Right ventricle myocardium superior (tissue), 1 donor: ENCODE measurements at regions not wholly inside any gene's neighbourhood (a gene's known extent, or its start where the extent isn't known, plus 50 kb on each side); places are given as distances from the start of the nearest gene placed in this dataset.
A peak's percentile ranks its signal among the peaks of the same experiment; 100 is the strongest.
"Not testable (repeated sequence)": the region's sequence is repeated elsewhere in the genome, so short reads cannot be mapped to it uniquely, and the experiment has no call there.

ENCODE experiments used
- ATAC-seq: fragments of 200-7000 bp; cut with Tn5 transposase; one replicate; pipeline ENCODE4 v1.9.1; 2020; ENCODE audit warnings: mild to moderate bottlenecking; ENCODE audit not compliant: poor library complexity
- DNase-seq: peaks from one replicate; pipeline ENCODE4 v3.0.0-alpha.2; 2020
- intact Hi-C: fragments of 100-400 bp; cut with DNase I; formaldehyde crosslinking; loops from one replicate; pipeline ENCODE4 v1.11.2; 2022
- donor health status: DM: no; HTN: yes; CAD: no; lungs with severe emphysema.

DNA sequence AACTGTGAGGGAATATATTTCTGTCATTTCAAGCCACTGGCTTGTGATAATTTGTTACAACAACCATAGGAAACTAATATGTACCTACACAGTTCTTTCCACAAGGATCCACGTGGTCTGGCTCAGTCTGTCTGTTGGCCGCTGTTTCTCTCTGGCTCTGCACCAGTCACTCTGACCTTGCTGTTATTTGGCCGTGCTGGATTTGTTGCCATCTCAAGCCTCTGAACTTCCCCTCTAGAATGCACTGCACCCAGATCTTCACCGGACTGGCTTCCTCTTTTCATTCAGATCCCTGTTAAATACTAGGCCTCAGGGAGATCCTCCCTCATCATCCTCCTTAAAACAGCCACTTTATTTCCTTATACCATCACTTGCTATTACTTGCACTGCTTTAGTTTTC is 446.8 kb downstream of the TFAP2B start:
- ATAC-seq (peak; percentile 48), DNase-seq (peak; percentile 42)
- intact Hi-C loops = no loop called here

DNA sequence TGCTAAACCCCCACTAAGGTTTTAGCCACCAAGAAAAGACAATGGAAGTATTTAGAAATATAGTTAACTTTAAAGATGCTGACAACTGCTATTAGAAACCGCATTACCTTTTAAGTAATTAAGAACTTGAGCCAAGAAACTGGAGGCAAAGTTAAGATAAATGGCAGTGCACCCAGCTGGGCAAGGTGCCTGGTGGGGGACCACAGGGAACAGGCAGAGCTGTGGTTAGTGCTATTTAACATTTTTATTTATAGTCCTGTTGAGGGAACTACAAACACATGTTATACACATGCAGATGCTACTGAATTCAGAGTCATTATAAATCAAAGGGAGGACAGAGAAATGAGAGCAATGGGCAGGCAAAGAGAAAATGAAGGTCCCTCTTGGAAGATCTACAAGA is 447.9 kb downstream of the TFAP2B start:
- no peak for DNase-seq
- intact Hi-C loops = no loop called here
- no peak for ATAC-seq

DNA sequence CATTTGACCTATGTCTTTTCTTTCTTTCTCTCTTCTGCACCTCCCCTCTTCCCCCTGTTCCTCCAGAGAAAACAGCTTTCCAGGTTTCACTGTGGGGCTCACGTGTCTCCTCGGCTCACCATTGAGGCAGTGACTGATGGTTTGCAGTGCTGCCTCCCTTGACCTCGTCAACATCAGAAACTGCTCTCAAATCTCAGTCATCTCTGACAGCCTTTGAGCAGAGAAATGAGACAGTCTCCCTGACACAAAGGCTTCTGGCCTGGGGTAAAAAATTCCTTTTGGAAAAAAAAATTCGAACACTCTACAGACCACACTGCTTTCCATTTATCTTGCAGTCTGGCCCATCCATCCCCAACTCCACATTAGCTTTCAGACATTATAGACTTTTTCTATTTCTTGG is 450.0 kb downstream of the TFAP2B start:
- no peak for ATAC-seq
- intact Hi-C loops = no loop called here
- DNase-seq = no peak

DNA sequence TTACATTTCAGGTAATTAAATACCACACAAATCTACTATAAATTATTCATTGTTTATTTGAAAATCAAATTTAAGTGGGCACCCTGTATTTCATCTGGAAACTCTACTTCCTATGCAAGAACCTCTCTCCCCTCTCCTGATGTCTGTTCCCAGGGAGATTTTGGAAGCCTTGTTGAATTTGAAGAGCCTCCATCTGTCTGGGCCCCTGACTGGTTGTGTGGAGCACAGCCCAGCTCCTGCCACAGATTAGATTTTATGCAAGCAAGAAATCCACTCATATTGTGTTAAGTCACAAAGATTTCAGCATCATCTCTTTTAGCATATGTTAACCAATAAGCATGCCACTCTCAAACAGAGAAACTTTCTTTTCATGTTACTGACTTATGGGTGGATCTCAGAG is 451.2 kb downstream of the TFAP2B start:
- intact Hi-C loops = no loop called here
- ATAC-seq = no peak
- DNase-seq = no peak

DNA sequence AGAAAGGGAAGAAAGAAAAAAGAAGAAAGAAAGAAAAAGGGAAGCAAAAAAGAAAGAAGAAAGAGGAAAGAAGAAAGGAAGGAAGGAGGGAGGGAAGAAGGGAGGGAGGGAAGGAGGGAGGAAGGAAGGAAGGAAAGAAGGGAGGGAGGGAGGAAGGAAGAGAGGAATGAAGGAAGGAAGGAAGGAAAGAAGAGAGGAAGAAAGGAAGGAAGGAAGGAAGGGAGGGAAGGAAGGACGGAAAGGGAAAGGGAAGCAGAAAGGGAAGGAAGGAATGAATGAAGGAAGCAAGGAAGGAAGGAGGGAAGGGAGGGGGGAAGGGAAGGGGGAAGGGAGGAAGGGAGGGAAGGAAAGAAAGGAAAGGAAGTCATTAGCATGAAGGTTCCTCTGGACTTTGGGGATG is 452.9 kb downstream of the TFAP2B start:
- ATAC-seq (no peak), DNase-seq (no peak)
- intact Hi-C loops = no loop called here

DNA sequence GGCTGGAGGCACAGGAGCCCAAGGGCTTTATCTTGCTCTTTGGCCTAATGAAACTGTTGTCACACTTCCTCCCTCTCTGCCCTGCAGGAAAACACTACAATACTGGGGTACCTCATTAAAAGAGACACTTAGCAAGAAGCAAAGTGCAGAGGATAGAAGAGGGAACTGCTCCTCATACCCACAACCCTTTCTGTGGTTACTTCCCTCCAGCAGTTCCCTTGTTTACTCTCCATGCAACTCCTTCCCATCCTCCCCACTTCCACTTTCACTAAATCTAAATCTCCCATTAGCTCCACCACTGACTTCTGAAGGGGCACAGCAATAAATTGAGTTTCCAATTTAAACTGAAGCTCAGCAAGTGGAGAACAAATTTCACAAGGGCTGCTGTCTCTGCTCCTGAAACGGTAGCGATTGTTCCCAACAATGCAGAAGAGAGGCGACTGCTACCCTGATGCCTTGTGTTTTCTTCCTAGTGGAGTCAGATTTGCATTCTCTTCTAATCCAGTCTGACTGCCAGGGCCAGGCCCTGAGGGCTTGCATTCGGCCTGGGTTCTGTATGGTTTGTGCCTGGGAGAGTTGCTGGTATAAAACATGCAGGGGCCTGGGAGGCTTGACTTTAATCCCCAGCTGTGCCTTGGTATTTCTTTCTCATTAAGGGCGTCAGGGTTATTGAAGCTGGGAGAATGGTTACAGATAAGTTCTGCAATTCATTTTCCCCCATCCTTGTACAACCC is 454.7 kb downstream of the TFAP2B start:
- no peak for DNase-seq
- intact Hi-C loops = no loop called here
- ATAC-seq = peak; percentile 66

DNA sequence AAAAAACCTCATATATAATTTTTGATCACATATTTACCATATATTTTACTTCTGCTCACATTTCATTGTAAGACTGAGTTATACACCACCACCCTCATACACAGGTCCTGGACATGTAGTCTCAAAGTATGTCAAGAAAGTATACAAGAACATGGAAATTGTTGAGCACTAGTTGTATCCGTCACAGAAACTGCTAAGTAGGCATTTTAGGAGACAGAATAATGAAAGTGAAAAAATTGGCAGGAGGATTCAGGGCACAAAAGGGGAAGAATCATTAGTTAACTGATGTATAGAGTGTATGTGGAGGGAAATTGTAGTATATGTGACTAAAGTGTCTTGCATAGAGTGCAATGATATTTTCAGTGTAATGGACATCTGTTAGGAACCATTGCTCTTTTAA is 458.8 kb downstream of the TFAP2B start:
- ATAC-seq (no peak), DNase-seq (no peak)
- intact Hi-C loops = no loop called here

DNA sequence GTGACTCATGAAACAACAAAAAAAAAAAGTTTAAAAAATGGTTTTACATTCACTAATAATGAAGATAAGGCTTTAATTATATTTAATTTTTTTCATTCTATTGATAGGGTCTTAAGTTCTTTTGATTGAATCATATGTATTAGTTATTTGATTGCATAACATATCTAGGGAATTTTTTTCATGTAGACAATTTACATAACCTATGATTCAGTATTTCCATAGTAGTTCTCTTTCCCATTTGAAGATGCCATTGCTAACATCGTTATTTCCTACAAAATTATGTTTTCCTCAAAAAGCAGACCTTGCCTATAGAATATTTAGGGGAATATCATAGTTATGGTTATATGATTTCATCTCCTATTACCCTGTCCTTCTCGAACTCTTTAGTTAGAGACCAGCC is 463.4 kb downstream of the TFAP2B start:
- DNase-seq (no peak), ATAC-seq (no peak)
- intact Hi-C loops = no loop called here

DNA sequence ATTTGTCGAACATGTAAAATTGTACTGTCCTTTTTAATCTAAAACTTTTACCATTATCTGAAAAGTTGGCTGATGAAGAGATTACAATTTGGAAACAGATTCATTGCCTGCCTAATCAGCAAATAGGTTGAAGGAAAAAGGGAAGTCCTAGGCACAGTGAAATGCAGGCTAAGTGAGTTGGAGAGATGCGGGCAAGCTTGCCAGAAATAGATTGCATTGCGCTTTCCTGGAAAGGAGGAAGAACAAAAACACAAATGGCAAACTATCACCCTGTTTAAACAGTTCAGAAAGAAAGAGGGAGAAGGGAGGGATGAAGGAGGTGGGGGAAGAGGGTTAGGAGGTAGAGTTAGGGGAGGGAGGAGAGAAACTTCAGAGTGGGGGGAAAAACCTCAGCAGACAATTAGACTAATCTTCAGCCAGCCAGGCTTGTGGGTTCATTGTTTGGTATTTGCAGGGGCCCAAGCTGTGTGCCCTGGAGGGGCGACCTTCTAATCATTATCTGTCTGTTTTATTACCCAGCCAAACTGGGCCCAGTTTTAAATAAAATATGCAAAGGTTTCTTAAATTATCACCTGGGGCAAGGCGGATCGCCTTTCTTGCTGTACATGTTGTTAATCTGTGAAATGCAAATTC is 465.2 kb downstream of the TFAP2B start:
- DNase-seq (no peak), ATAC-seq (no peak)
- intact Hi-C loops = no loop called here

DNA sequence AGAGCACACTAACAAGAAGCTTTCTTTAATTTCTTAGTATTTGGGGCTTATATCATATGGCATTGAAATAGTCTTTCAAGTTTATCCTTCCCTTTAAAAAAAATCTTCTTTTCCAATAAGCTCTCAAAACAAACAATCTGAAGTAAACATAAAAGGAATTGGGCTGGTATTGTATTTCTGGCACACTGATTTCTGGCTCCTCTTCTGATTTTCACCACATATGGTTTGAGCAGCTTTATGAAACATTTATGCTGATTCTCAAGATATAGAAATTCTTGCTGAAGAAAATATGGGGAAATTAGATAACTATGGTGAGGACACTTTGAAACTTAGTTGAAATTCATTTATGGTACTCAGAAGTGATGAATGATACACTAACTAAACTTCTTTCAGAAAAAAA is 467.2 kb downstream of the TFAP2B start:
- intact Hi-C loops = no loop called here
- DNase-seq (no peak), ATAC-seq (no peak)

DNA sequence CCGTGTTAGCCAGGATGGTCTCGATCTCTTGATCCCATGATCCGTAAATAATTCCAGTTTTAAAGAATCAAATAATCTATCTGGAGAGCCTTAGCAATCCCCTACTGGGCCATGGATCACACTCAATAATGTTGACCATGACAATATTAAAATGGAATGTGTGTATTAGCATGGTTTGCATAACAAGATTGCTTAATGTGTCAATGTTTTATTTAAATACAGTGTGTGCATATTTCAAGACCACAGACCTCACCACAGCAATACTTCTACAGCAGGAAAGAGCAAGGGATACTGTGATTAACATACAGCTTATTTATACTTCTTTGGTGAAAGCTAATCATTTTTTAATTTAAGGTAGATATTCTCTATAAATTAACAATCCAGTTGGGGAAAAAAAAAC is 470.4 kb downstream of the TFAP2B start:
- intact Hi-C loops = no loop called here
- DNase-seq (no peak), ATAC-seq (no peak)

DNA sequence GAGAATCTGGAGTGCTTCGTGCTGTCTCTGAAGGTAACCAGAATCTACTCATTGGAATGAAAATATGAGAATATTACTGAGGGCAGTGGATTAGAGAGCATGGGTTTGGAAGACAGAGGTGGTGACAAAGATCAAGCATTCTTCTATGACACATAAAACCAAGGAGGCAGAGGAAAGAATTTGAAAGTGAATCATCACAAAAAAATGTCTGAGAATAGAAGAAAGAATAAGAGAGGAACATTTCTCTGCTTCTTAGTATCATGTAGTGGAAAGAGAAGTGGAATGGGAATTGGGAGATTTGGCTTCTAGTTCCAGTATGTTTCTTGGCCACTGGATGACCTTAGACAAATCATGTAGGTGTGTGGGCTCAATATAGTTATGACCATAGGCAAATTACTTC is 474.0 kb downstream of the TFAP2B start:
- intact Hi-C loops = no loop called here
- no peak for DNase-seq
- no peak for ATAC-seq

DNA sequence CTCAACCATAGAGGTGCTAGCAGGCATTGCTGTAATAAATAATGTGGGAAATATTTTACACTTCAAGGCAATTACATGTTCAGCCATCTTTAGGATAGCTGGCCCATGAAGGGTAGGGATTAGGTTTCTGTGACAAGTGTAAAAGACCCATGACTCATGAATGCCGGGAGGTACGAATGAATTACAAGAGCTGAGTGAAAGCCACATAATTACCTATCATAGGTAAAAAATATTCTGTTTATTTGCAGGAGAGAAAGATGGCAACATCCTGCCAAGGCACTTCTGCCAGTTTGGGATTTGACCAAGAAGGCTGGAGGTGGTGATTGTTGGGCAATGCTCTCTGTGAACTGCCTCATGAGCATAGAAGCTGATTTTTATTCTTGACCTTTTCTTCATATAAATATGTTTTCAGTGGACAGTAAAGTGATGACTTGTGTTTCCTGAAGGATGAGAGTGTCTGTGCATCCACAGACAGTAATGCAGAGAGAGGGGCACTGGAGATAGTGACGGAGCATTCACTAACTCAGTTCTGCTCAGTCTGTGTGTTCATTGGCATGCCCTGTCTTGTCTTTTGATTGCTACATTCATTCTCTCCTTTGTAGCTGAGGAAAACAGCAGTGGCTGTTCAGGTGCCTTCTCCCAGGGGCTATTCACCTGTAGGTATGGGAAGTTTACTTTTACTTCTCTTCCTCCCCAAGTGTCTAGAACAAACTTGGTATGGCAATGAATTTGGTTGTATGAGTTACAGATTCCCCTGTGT is 481.1 kb downstream of the TFAP2B start:
- ATAC-seq (no peak), DNase-seq (no peak)
- intact Hi-C loops = no loop called here

DNA sequence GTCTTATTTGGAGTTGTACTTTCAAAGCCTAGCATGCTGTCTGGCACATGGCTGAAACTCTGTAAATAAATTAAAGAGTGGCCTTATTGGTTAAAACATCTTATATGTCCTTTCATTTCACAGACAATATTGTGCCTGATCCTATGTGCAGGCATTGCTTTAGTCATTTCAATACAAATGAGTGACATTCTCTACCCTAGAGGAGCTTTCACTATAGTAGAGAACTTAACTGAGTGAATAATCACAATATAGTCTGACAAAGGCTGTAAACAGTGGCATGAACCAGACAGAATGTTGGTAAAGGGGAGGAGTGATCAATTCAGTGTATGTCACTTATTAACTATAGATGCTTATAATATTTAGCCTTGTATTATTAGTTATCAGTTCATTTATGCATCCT is 481.8 kb downstream of the TFAP2B start:
- intact Hi-C loops = no loop called here
- no peak for ATAC-seq

DNA sequence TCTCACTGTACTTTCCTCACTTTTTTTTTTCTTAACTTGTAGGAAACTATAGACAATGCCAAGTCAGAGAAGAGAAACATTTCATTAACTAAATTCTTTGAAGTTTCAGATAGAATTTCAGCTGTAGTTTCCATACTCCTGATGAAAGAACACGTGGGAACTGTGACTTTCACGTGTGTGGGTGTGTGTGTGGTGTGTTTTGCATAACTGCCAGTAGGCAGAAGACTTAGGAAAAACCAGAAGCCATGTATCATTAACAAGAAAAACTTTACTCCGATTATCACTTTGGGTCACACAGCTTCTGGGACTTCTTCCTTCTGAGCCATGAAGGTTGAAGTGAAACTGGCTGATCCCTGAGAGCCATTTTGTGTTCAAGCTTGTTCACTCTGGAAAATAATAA is 483.3 kb downstream of the TFAP2B start:
- DNase-seq = no peak
- no peak for ATAC-seq
- intact Hi-C loops = no loop called here

More for the DNA sequence above, 481.8 kb downstream of the TFAP2B start:
- no peak for DNase-seq

DNA sequence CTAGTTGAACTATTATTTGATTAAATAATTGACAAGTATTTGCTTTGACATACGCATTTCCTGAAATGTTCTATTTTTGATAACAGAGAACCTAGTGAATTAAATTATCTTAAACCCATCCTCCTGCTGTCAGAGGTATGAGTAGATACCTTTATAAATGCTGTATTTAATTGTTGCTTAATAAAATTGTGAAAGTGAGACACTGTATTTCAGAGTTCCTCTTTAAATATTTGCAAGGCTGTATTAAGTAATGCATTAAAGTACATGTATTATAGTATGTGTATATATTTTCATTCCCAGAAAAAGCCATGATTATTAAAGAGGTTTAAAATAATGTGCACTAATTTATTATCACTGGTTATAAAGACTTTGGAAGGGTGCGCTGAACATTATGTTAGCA is 483.8 kb downstream of the TFAP2B start:
- DNase-seq = no peak
- ATAC-seq = no peak
- intact Hi-C loops = no loop called here

DNA sequence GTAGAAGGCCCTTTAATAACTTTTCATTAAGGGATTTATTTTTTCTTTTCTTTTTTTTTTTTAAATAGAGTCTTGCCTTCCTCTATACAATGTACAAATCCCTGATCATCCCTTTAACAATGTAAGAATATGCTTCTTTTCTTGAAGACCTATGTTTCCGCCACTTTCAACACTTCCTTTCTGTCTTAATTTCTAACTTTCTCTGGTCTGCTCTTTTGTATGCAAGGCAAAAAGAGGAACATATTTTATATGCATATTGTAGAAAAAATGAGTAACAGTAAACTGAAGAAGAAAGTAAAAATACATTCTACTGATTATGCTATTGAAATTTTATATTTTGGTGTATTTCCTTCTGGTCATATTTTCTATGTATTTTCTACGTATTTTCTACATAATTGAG is 484.7 kb downstream of the TFAP2B start:
- intact Hi-C loops = no loop called here
- DNase-seq (no peak), ATAC-seq (no peak)

DNA sequence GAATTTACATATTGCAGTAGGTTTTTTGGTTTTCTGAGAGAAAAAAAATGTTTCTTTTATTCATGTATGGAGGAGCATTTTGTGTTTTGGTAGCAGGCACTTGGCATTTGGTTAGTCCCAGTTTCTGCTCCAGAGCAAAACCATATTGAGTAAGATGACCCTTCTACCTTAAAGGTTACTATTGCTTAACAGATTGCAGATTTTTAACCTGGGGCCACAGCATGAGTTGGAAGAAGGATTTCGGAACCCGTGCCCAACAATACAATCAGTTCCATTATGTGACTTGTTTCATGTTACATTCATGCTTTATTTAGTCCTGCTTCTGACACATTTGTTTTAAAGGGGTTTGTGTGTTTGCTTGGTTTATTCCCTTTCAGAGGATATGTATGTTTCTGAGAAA is 496.3 kb downstream of the TFAP2B start:
- intact Hi-C loops = no loop called here
- DNase-seq (no peak), ATAC-seq (no peak)

DNA sequence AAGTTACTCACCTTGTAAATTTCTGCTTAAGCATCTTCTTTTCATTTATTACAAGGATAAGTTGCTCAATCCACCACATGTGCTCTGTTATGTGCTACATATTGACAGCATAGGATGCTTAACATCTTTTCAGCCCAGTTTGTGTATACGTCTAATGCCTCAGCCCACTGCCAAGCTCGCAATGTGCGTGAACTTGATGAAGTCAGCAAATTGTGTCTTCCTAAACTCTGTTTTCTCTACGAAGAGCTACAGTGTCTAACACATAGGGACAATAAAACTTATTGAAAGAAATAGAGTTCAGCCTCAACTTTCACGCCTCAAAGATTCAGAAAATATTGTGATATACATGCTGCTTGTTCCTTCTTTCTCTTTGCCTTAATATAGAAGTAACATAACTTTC is 500.0 kb downstream of the TFAP2B start:
- intact Hi-C loops = no loop called here
- no peak for ATAC-seq
- no peak for DNase-seq

DNA sequence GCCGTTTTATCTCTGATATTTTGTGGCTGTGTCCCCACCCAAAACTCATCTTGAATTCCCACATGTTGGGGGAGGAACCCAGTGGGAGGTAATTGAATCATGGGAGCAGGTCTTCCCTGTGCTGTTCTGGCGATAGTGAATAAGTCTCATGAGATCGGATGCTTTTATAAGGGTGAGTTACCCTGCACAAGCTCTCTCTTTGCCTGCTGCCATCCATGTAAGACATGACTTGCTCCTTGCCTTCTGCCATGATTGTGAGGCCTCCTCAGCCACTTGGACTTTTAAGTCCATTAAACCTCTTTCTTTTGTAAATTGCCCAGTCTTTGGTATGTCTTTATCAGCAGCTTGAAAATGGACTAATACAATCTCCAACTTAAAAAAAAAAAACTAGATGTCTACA is 502.8 kb downstream of the TFAP2B start:
- intact Hi-C loops = not testable (repeated sequence)

More for the DNA sequence above, 502.8 kb downstream of the TFAP2B start:
- DNase-seq, ATAC-seq: not testable (repeated sequence)
